ENCODE measurements at regions not wholly inside any gene's neighbourhood (a gene's known extent, or its start where the extent isn't known, plus 50 kb on each side); places are given as distances from the start of the nearest gene placed in this dataset.

DNA sequence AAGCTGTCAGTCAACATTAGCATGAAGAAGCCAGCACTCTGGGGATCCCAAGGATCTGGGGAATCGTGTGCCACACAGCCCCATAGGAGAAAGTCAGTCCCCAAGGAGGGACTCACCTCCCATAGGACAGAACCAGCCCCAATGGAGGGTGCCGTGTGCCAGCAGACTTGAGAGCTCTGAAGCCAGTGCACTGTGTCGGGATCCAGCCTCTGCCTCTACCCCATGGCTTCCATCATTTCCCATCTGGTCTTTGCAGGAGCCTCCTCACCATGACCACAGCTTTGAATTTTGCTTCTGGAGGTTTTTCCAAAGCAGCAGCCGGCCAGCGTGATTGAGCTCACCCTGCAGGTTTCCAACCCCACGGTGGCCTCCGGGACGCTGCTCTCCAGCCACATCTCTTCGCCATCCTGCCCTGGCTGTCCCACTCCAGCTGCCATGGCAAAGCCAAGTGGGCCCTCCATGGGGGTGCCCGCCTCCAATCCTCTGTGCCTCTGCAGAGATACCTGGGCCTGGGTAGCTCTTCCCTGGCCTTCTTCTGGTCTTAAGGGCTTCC is 171.8 kb upstream of the SHH start:
- H3K27ac ChIP-seq (ENCODE audit: insufficient read depth, low read depth, low read length) = no peak overlapping the region
- H3K4me1 ChIP-seq (ENCODE audit: control insufficient read depth, extremely low read depth, insufficient read depth, low read length) = no peaks in the 10 kb centered on the region
- H3K9me3 ChIP-seq (replicated peaks; ENCODE audit: control insufficient read depth, insufficient read depth, low read length) = peaks cover 2% of the 10 kb centered on the region
- ChIA-PET CTCF (no interaction called here), POLR2A (no interaction called here)
- H3K9me1 ChIP-seq (replicated peaks; ENCODE audit: control insufficient read depth, extremely low read depth, insufficient read depth, low read length) = no peaks in the 10 kb centered on the region
- no peaks in the 10 kb centered on the region for H3K36me3 ChIP-seq (ENCODE audit: control insufficient read depth in 2 of 2, extremely low read depth in 1 of 2, insufficient read depth in 2 of 2, low read length in 2 of 2)
- DNase-seq (ENCODE audit: low read depth, low spot score) (no peak), FAIRE-seq (no peak)
- H3K27me3 ChIP-seq (ENCODE audit: control insufficient read depth in 2 of 2, insufficient read depth in 2 of 2, low read length in 2 of 2) = no peaks in the 10 kb centered on the region
- intact Hi-C loops (cut with micrococcal nuclease) (no loop called here), dilution Hi-C loops (cut with MboI; ENCODE audit: extremely low pct_ligation_motif_present, low sequenced_read_pairs) (no loop called here)
- no TSS peak for BruUV-seq (replicated peaks)
- H3K9ac ChIP-seq (replicated peaks; ENCODE audit: extremely low read depth, insufficient read depth, low read length) = no peak overlapping the region
- H3K79me2 ChIP-seq (ENCODE audit: control insufficient read depth, insufficient read depth, low read length) = no peaks in the 10 kb centered on the region
- no peak overlapping the region for H2AFZ ChIP-seq (ENCODE audit: low read depth, low read length)
- no peak overlapping the region for H3K4me2 ChIP-seq (ENCODE audit: insufficient read depth, low read length)
- no peaks in the 10 kb centered on the region for H4K20me1 ChIP-seq (replicated peaks; ENCODE audit: control insufficient read depth, extremely low read depth, insufficient read depth, low read length)
- no peak overlapping the region for H3K4me3 ChIP-seq (replicated peaks in 1 of 3; ENCODE audit: insufficient read depth in 1 of 3, low read depth in 1 of 3, low read length in 3 of 3)
- no peak for TF ChIP-seq GATA2 (IDR thresholded peaks at IDR 0.05; ENCODE audit: insufficient read depth, insufficient read length, low read depth, low read length)
- TF ChIP-seq POLR2AphosphoS5 (IDR thresholded peaks at IDR 0.05; ENCODE audit: insufficient read depth, low read depth, low read length) = no peak
- TF ChIP-seq MYC (IDR thresholded peaks at IDR 0.05; ENCODE audit: low read depth, low read length) = no peak
- TF ChIP-seq MAX (IDR thresholded peaks at IDR 0.05; ENCODE audit: insufficient read depth, insufficient read length) = no peak
- TF ChIP-seq JUN (IDR thresholded peaks at IDR 0.05; ENCODE audit: borderline replicate concordance, insufficient read depth, insufficient read length, low read depth) = no peak
- TF ChIP-seq, protein P1, sequence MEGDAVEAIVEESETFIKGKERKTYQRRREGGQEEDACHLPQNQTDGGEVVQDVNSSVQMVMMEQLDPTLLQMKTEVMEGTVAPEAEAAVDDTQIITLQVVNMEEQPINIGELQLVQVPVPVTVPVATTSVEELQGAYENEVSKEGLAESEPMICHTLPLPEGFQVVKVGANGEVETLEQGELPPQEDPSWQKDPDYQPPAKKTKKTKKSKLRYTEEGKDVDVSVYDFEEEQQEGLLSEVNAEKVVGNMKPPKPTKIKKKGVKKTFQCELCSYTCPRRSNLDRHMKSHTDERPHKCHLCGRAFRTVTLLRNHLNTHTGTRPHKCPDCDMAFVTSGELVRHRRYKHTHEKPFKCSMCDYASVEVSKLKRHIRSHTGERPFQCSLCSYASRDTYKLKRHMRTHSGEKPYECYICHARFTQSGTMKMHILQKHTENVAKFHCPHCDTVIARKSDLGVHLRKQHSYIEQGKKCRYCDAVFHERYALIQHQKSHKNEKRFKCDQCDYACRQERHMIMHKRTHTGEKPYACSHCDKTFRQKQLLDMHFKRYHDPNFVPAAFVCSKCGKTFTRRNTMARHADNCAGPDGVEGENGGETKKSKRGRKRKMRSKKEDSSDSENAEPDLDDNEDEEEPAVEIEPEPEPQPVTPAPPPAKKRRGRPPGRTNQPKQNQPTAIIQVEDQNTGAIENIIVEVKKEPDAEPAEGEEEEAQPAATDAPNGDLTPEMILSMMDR (IDR thresholded peaks at IDR 0.05; ENCODE audit: extremely low read depth in 1 of 2, insufficient read depth in 1 of 2, low read depth in 1 of 2, low read length in 2 of 2) = no peak
- no peak for TF ChIP-seq EZH2 (IDR thresholded peaks at IDR 0.05; ENCODE audit: borderline replicate concordance, low read depth, low read length, severe bottlenecking)
